WTC11 (cell line): ENCODE measurements at regions not wholly inside any gene's neighbourhood (a gene's known extent, or its start where the extent isn't known, plus 50 kb on each side); places are given as distances from the start of the nearest gene placed in this dataset.
A peak's percentile ranks its signal among the peaks of the same experiment; 100 is the strongest.

Source experiments
- ATAC-seq: fragments of 200-7000 bp; cut with Tn5 transposase; 2 replicates; pipeline ENCODE4 v1.10.0; 2021; ENCODE audit warnings: mild to moderate bottlenecking, moderate library complexity
- CTCF ChIA-PET: fragments of 300-600 bp; sonication (Branson Sonifier 250); formaldehyde crosslinking; loops from one replicate; lab custom pipeline; 2021; ENCODE audit warnings: antibody characterized with exemption; lab: Charles Lee
- POLR2A ChIA-PET: fragments of 350-600 bp; sonication (Branson Sonifier 250); formaldehyde crosslinking; loops from one replicate; lab custom pipeline; 2021; ENCODE audit warnings: antibody characterized with exemption; lab: Charles Lee
- DNase-seq: peaks from one replicate; pipeline ENCODE4 v3.0.0; 2021; ENCODE audit warnings: low spot score
- H3K27ac Mint-ChIP-seq: 2 replicates; pipeline ENCODE4 v1.8.0; 2021; ENCODE audit warnings: mixed read lengths
- H3K27me3 Mint-ChIP-seq: 2 replicates; pipeline ENCODE4 v1.8.0; 2021; ENCODE audit warnings: low read depth, mild to moderate bottlenecking, moderate library complexity, mixed read lengths
- H3K36me3 Mint-ChIP-seq: 2 replicates; pipeline ENCODE4 v1.8.0; 2021; ENCODE audit warnings: mixed read lengths
- H3K4me1 Mint-ChIP-seq: 2 replicates; pipeline ENCODE4 v1.8.0; 2022; ENCODE audit warnings: mixed read lengths
- H3K4me3 Mint-ChIP-seq: 2 replicates; pipeline ENCODE4 v1.8.0; 2021; ENCODE audit warnings: mild to moderate bottlenecking, moderate library complexity, mixed read lengths
- H3K9me3 Mint-ChIP-seq: 2 replicates; pipeline ENCODE4 v1.8.0; 2021; ENCODE audit warnings: mixed read lengths
- E2F1 ChIP-seq: sonication (generic); formaldehyde crosslinking; IDR thresholded peaks from 2 replicates; pipeline ENCODE4 v1.8.0; 2022; ENCODE audit warnings: mild to moderate bottlenecking, missing genetic modification reagents
- FOXP1 ChIP-seq: sonication (generic); formaldehyde crosslinking; IDR thresholded peaks from 2 replicates; pipeline ENCODE4 v1.8.0; 2022; ENCODE audit warnings: missing genetic modification reagents, mild to moderate bottlenecking, moderate library complexity, borderline replicate concordance
- HMGA2 ChIP-seq: fragments of 250-450 bp; sonication (Bioruptor Pico); IDR thresholded peaks from 2 replicates; pipeline ENCODE4 v1.4.0; 2021; ENCODE audit warnings: mild to moderate bottlenecking, moderate library complexity
- MAX ChIP-seq: sonication (generic); formaldehyde crosslinking; IDR thresholded peaks from 2 replicates; pipeline ENCODE4 v1.8.0; 2022; ENCODE audit warnings: mild to moderate bottlenecking, missing genetic modification reagents
- MXD4 ChIP-seq: fragments of 250-450 bp; sonication (Bioruptor Pico); IDR thresholded peaks from 2 replicates; pipeline ENCODE4 v1.8.0; 2021; ENCODE audit warnings: mild to moderate bottlenecking, moderate library complexity, borderline replicate concordance
- NR3C1 ChIP-seq: sonication (generic); formaldehyde crosslinking; conservative IDR thresholded peaks from 2 replicates; pipeline ENCODE4 v1.8.1; 2023; ENCODE audit warnings: low read depth, mild to moderate bottlenecking, missing genetic modification reagents
- SP1 ChIP-seq: sonication (generic); formaldehyde crosslinking; conservative IDR thresholded peaks from 2 replicates; pipeline ENCODE4 v1.8.1; 2022; ENCODE audit warnings: missing genetic modification reagents
- STAT6 ChIP-seq: sonication (generic); formaldehyde crosslinking; conservative IDR thresholded peaks from 2 replicates; pipeline ENCODE4 v1.8.1; 2023; ENCODE audit warnings: mild to moderate bottlenecking, low read depth, missing genetic modification reagents, moderate library complexity
- ZBTB21 ChIP-seq: sonication (generic); formaldehyde crosslinking; IDR thresholded peaks from 2 replicates; pipeline ENCODE4 v1.8.1; 2023; ENCODE audit warnings: mild to moderate bottlenecking, missing genetic modification reagents, borderline replicate concordance
- ZBTB43 ChIP-seq: sonication (generic); formaldehyde crosslinking; IDR thresholded peaks from 2 replicates; pipeline ENCODE4 v1.8.1; 2023; ENCODE audit warnings: mild to moderate bottlenecking, missing genetic modification reagents
- ZNF138 ChIP-seq: sonication (generic); formaldehyde crosslinking; conservative IDR thresholded peaks from 2 replicates; pipeline ENCODE4 v1.8.1; 2022; ENCODE audit warnings: mild to moderate bottlenecking, moderate library complexity, missing genetic modification reagents
- ZNF263 ChIP-seq: sonication (generic); formaldehyde crosslinking; IDR thresholded peaks from 2 replicates; pipeline ENCODE4 v1.8.1; 2022; ENCODE audit warnings: low read depth, mild to moderate bottlenecking, moderate library complexity, missing genetic modification reagents
- ZNF416 ChIP-seq: fragments of 250-450 bp; sonication (Bioruptor Pico); IDR thresholded peaks from 2 replicates; pipeline ENCODE4 v1.9.0; 2021; ENCODE audit warnings: mild to moderate bottlenecking, inconsistent platforms
- ZNF532 ChIP-seq: fragments of 250-450 bp; sonication (Bioruptor Pico); IDR thresholded peaks from 2 replicates; pipeline ENCODE4 v1.9.0; 2021; ENCODE audit warnings: mild to moderate bottlenecking, borderline replicate concordance
- TF ChIP-seq, protein P1 (sequence below): sonication (generic); formaldehyde crosslinking; IDR thresholded peaks from 2 replicates; pipeline ENCODE4 v1.8.1; 2023; ENCODE audit warnings: mild to moderate bottlenecking, moderate library complexity, missing genetic modification reagents
- TF ChIP-seq, protein P2 (sequence below): fragments of 200-600 bp; IDR thresholded peaks from 2 replicates; pipeline ENCODE4 v1.8.0; 2022; ENCODE audit warnings: antibody characterized with exemption
- TF ChIP-seq, protein P3 (sequence below): sonication (generic); formaldehyde crosslinking; IDR thresholded peaks from 2 replicates; pipeline ENCODE4 v1.8.1; 2023; ENCODE audit warnings: mild to moderate bottlenecking, missing genetic modification reagents, borderline replicate concordance

- Mint-ChIP-seq H3K36me3 (no peaks in the 10 kb centered on the region), H3K4me1 (no peaks in the 10 kb centered on the region), H3K9me3 (no peaks in the 10 kb centered on the region), H3K27ac (no peak overlapping the region; the same call in 1 of the 2 replicates), H3K27me3 (peaks cover 25% of the 10 kb centered on the region), H3K4me3 (no peak overlapping the region)
- ChIA-PET POLR2A (no interaction called here), CTCF (interaction anchor here (0.6 to 1.3 kb wide), 3 partner anchors 18 to 224 kb away, joined by 3 to 4 read pairs (median 3); no protein-coding TSS in a partner anchor)
- DNase-seq (no peak), ATAC-seq (no peak)
- TF ChIP-seq ZNF263 (CRISPR knock-in tag) (no peak), MAX (no peak), ZBTB21 (CRISPR knock-in tag) (no peak), ZNF138 (CRISPR knock-in tag) (no peak), ZNF416 (CRISPR knock-in tag) (no peak), ZBTB43 (CRISPR knock-in tag) (no peak), E2F1 (CRISPR knock-in tag) (no peak)
- TF ChIP-seq, protein P1, sequence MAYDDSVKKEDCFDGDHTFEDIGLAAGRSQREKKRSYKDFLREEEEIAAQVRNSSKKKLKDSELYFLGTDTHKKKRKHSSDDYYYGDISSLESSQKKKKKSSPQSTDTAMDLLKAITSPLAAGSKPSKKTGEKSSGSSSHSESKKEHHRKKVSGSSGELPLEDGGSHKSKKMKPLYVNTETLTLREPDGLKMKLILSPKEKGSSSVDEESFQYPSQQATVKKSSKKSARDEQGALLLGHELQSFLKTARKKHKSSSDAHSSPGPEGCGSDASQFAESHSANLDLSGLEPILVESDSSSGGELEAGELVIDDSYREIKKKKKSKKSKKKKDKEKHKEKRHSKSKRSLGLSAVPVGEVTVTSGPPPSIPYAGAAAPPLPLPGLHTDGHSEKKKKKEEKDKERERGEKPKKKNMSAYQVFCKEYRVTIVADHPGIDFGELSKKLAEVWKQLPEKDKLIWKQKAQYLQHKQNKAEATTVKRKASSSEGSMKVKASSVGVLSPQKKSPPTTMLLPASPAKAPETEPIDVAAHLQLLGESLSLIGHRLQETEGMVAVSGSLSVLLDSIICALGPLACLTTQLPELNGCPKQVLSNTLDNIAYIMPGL: no peak
Observed at GRCh38 chr7:66521675-66522074, 107.0 kb upstream of the KCTD7 start.

- DNase-seq (no peak), ATAC-seq (peak; percentile 33; the same call in 1 of the 2 replicates)
- no peaks in the 10 kb centered on the region for H3K9me3 Mint-ChIP-seq
- H3K27ac Mint-ChIP-seq: no peak overlapping the region
- ChIA-PET CTCF (interaction anchor here (0.6 to 1.3 kb wide), 4 partner anchors 18 to 492 kb away, joined by 3 to 4 read pairs (median 3); no protein-coding TSS in a partner anchor), POLR2A (interaction anchor here (0.6 kb wide), 1 partner anchor 492 kb away, joined by 3 read pairs; no protein-coding TSS in a partner anchor)
- H3K4me3 Mint-ChIP-seq: no peak overlapping the region
- no peaks in the 10 kb centered on the region for H3K4me1 Mint-ChIP-seq
- H3K27me3 Mint-ChIP-seq: peaks cover 25% of the 10 kb centered on the region
- no peaks in the 10 kb centered on the region for H3K36me3 Mint-ChIP-seq
- no peak for TF ChIP-seq MXD4 (CRISPR knock-in tag)
- TF ChIP-seq, protein P2, sequence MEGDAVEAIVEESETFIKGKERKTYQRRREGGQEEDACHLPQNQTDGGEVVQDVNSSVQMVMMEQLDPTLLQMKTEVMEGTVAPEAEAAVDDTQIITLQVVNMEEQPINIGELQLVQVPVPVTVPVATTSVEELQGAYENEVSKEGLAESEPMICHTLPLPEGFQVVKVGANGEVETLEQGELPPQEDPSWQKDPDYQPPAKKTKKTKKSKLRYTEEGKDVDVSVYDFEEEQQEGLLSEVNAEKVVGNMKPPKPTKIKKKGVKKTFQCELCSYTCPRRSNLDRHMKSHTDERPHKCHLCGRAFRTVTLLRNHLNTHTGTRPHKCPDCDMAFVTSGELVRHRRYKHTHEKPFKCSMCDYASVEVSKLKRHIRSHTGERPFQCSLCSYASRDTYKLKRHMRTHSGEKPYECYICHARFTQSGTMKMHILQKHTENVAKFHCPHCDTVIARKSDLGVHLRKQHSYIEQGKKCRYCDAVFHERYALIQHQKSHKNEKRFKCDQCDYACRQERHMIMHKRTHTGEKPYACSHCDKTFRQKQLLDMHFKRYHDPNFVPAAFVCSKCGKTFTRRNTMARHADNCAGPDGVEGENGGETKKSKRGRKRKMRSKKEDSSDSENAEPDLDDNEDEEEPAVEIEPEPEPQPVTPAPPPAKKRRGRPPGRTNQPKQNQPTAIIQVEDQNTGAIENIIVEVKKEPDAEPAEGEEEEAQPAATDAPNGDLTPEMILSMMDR: no peak
- TF ChIP-seq, protein P3, sequence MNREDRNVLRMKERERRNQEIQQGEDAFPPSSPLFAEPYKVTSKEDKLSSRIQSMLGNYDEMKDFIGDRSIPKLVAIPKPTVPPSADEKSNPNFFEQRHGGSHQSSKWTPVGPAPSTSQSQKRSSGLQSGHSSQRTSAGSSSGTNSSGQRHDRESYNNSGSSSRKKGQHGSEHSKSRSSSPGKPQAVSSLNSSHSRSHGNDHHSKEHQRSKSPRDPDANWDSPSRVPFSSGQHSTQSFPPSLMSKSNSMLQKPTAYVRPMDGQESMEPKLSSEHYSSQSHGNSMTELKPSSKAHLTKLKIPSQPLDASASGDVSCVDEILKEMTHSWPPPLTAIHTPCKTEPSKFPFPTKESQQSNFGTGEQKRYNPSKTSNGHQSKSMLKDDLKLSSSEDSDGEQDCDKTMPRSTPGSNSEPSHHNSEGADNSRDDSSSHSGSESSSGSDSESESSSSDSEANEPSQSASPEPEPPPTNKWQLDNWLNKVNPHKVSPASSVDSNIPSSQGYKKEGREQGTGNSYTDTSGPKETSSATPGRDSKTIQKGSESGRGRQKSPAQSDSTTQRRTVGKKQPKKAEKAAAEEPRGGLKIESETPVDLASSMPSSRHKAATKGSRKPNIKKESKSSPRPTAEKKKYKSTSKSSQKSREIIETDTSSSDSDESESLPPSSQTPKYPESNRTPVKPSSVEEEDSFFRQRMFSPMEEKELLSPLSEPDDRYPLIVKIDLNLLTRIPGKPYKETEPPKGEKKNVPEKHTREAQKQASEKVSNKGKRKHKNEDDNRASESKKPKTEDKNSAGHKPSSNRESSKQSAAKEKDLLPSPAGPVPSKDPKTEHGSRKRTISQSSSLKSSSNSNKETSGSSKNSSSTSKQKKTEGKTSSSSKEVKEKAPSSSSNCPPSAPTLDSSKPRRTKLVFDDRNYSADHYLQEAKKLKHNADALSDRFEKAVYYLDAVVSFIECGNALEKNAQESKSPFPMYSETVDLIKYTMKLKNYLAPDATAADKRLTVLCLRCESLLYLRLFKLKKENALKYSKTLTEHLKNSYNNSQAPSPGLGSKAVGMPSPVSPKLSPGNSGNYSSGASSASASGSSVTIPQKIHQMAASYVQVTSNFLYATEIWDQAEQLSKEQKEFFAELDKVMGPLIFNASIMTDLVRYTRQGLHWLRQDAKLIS: no peak
- no peak for TF ChIP-seq STAT6 (CRISPR knock-in tag)
- TF ChIP-seq ZNF532 (CRISPR knock-in tag): no peak
- no peak for TF ChIP-seq FOXP1 (CRISPR knock-in tag)
- no peak for TF ChIP-seq SP1
- TF ChIP-seq NR3C1: no peak
- TF ChIP-seq HMGA2 (CRISPR knock-in tag): no peak
Observed at GRCh38 chr7:66522518-66522917, 106.2 kb upstream of the KCTD7 start.
